ENCODE measurements at regions not wholly inside any gene's neighbourhood (a gene's known extent, or its start where the extent isn't known, plus 50 kb on each side); places are given as distances from the start of the nearest gene placed in this dataset.

- Mint-ChIP-seq H3K9me3 (ENCODE audit: low read depth) (no peaks in the 10 kb centered on the region), H3K27me3 (no peaks in the 10 kb centered on the region), H3K4me3 (ENCODE audit: low read depth) (no peak overlapping the region), H3K4me1 (ENCODE audit: low read depth) (peaks cover 4% of the 10 kb centered on the region), H3K27ac (no peak overlapping the region), H3K36me3 (ENCODE audit: insufficient read depth) (no peaks in the 10 kb centered on the region)
- TF ChIP-seq, protein P1, sequence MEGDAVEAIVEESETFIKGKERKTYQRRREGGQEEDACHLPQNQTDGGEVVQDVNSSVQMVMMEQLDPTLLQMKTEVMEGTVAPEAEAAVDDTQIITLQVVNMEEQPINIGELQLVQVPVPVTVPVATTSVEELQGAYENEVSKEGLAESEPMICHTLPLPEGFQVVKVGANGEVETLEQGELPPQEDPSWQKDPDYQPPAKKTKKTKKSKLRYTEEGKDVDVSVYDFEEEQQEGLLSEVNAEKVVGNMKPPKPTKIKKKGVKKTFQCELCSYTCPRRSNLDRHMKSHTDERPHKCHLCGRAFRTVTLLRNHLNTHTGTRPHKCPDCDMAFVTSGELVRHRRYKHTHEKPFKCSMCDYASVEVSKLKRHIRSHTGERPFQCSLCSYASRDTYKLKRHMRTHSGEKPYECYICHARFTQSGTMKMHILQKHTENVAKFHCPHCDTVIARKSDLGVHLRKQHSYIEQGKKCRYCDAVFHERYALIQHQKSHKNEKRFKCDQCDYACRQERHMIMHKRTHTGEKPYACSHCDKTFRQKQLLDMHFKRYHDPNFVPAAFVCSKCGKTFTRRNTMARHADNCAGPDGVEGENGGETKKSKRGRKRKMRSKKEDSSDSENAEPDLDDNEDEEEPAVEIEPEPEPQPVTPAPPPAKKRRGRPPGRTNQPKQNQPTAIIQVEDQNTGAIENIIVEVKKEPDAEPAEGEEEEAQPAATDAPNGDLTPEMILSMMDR (IDR thresholded peaks at IDR 0.05; ENCODE audit: unreplicated experiment): no peak
- no peak for DNase-seq (ENCODE audit: low spot score, unreplicated experiment)
Measured at GRCh38 chr5:93658044-93658443, 75.0 kb downstream of the NR2F1 start.

DNA sequence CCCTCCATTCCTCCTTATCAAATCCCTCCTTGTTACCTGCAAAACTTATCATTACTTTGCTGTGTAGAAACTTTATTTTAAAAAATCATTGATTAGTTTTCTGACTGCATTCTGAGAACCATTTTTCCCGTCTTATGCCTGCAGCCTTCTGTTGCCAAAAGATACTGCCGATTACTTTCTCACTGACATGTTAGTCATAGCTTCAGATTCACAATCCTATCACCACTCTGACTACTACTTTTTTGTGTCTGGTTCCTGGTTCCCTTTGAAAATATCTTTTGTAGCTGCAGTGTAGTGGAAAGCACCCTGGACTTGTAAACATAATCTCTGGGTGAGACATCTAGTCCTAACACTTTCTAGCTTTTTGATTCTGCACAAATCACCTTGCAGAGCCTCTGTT is 71.7 kb downstream of the NR2F1 start:
- Mint-ChIP-seq H3K4me1 (ENCODE audit: low read depth) (peaks cover 4% of the 10 kb centered on the region), H3K27me3 (no peaks in the 10 kb centered on the region), H3K27ac (no peak overlapping the region), H3K4me3 (ENCODE audit: low read depth) (no peak overlapping the region), H3K36me3 (ENCODE audit: insufficient read depth) (peaks cover 3% of the 10 kb centered on the region), H3K9me3 (ENCODE audit: low read depth) (peaks cover 3% of the 10 kb centered on the region)
- no peak for DNase-seq (ENCODE audit: low spot score, unreplicated experiment)
- TF ChIP-seq, protein P1 (IDR thresholded peaks at IDR 0.05; ENCODE audit: unreplicated experiment): no peak

DNA sequence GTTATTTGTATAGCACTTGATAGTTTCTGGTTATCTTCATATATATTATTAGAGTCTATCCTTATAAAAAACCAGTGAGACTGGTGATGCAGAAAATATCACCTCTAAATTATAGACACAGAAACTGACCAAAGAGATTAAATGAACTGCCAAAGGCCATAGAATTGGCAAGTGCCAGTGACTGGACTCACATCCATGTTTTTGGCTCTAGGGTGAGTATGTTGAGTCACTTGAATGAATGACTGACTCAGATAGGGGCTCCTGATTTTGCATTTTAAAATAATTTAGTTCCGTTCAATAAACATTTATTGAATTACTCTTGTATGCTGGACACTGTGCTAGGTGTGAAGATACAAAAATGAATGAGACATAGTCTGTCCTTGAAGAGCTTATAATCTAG is 70.7 kb downstream of the NR2F1 start:
- no peak overlapping the region for H3K4me3 Mint-ChIP-seq (ENCODE audit: low read depth)
- peaks cover 3% of the 10 kb centered on the region for H3K9me3 Mint-ChIP-seq (ENCODE audit: low read depth)
- DNase-seq (ENCODE audit: low spot score, unreplicated experiment): no peak
- H3K36me3 Mint-ChIP-seq (ENCODE audit: insufficient read depth): peaks cover 3% of the 10 kb centered on the region
- TF ChIP-seq, protein P1 (IDR thresholded peaks at IDR 0.05; ENCODE audit: unreplicated experiment): no peak
- peaks cover 4% of the 10 kb centered on the region for H3K4me1 Mint-ChIP-seq (ENCODE audit: low read depth)
- no peaks in the 10 kb centered on the region for H3K27me3 Mint-ChIP-seq
- no peak overlapping the region for H3K27ac Mint-ChIP-seq

- Mint-ChIP-seq H3K4me1 (ENCODE audit: low read depth) (peaks cover 5% of the 10 kb centered on the region), H3K4me3 (ENCODE audit: low read depth) (no peak overlapping the region), H3K27me3 (no peaks in the 10 kb centered on the region), H3K36me3 (ENCODE audit: insufficient read depth) (peaks cover 3% of the 10 kb centered on the region), H3K9me3 (ENCODE audit: low read depth) (peaks cover 3% of the 10 kb centered on the region), H3K27ac (no peak overlapping the region)
- TF ChIP-seq, protein P1 (IDR thresholded peaks at IDR 0.05; ENCODE audit: unreplicated experiment): no peak
- DNase-seq (ENCODE audit: low spot score, unreplicated experiment): no peak
Measured at GRCh38 chr5:93649234-93649900, 66.3 kb downstream of the NR2F1 start.

DNA sequence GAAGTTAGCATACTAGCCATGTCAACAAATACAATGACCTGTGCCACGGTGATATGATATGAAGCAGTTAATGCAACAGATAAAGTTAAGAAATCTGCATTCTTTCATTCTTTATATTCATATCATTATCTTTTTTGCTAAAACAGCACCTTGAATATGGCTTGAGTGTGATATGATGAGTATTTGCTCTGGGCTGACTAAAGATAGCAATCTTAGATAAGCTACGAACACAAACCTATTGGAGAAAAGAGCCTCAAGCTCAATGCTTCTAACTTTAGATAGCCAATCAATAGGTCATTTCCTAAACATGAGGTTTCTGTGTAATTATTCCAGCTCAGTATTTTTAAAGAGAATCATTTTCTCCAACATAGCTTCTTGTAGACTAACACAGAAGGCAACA is 61.7 kb downstream of the NR2F1 start:
- DNase-seq (ENCODE audit: low spot score, unreplicated experiment): no peak
- H3K36me3 Mint-ChIP-seq (ENCODE audit: insufficient read depth): no peaks in the 10 kb centered on the region
- no peak overlapping the region for H3K27ac Mint-ChIP-seq
- H3K4me3 Mint-ChIP-seq (ENCODE audit: low read depth): no peak overlapping the region
- TF ChIP-seq, protein P1 (IDR thresholded peaks at IDR 0.05; ENCODE audit: unreplicated experiment): no peak
- no peaks in the 10 kb centered on the region for H3K9me3 Mint-ChIP-seq (ENCODE audit: low read depth)
- H3K4me1 Mint-ChIP-seq (ENCODE audit: low read depth): peaks cover 5% of the 10 kb centered on the region
- H3K27me3 Mint-ChIP-seq: no peaks in the 10 kb centered on the region

All from progenitor cell of endocrine pancreas (in vitro differentiated cells).